GM20000 (cell line): ENCODE measurements at regions not wholly inside any gene's neighbourhood (a gene's known extent, or its start where the extent isn't known, plus 50 kb on each side); places are given as distances from the start of the nearest gene placed in this dataset.
"Not testable (repeated sequence)": the region's sequence is repeated elsewhere in the genome, so short reads cannot be mapped to it uniquely, and the experiment has no call there.

Experiments used
- DNase-seq: peaks from one replicate; pipeline ENCODE4 v3.0.0; 2012; ENCODE audit warnings: low spot score
- TF ChIP-seq, protein P1 (sequence below): IDR thresholded peaks from 2 replicates; pipeline ENCODE4 v1.5.1; 2012; ENCODE audit warnings: mild to moderate bottlenecking, control low read depth; ENCODE audit errors: extremely low read depth, missing control alignments

- no peak for DNase-seq
- TF ChIP-seq, protein P1, sequence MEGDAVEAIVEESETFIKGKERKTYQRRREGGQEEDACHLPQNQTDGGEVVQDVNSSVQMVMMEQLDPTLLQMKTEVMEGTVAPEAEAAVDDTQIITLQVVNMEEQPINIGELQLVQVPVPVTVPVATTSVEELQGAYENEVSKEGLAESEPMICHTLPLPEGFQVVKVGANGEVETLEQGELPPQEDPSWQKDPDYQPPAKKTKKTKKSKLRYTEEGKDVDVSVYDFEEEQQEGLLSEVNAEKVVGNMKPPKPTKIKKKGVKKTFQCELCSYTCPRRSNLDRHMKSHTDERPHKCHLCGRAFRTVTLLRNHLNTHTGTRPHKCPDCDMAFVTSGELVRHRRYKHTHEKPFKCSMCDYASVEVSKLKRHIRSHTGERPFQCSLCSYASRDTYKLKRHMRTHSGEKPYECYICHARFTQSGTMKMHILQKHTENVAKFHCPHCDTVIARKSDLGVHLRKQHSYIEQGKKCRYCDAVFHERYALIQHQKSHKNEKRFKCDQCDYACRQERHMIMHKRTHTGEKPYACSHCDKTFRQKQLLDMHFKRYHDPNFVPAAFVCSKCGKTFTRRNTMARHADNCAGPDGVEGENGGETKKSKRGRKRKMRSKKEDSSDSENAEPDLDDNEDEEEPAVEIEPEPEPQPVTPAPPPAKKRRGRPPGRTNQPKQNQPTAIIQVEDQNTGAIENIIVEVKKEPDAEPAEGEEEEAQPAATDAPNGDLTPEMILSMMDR, result no peak
Measured at GRCh38 chr4:54403700-54404453, 174.8 kb downstream of the PDGFRA start.

DNA sequence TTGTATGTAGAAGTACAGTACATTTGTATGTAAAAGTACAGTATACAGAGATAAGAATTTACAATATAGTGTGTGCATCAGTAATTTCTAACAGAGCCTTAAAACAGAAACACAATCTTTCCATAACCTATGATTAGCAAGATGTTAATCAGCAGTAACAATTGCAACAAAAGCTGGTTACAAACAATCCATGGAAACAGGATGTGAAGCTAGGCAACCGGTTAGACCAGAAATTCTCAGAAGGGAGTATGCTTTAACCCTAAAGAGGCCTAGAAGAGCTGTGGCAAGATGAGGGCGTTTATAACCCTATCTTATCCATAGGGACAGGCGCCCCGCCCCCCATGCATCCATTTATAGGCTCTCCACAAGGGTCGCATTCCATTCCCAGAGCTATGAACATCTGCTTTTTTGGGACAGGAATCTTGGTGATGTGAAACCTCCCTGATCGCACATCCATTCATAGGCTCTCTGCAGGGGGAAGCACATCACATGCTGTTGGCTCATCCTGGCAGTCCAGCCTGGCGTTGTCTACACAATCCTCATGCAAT is 180.3 kb downstream of the PDGFRA start:
- DNase-seq, result not testable (repeated sequence)

- no peak for DNase-seq
- TF ChIP-seq, protein P1, result no peak
Measured at GRCh38 chr4:54414545-54414944, 185.5 kb downstream of the PDGFRA start.

- DNase-seq, result no peak
- TF ChIP-seq, protein P1, result no peak
Measured at GRCh38 chr4:54417476-54417875, 188.4 kb downstream of the PDGFRA start.

DNA sequence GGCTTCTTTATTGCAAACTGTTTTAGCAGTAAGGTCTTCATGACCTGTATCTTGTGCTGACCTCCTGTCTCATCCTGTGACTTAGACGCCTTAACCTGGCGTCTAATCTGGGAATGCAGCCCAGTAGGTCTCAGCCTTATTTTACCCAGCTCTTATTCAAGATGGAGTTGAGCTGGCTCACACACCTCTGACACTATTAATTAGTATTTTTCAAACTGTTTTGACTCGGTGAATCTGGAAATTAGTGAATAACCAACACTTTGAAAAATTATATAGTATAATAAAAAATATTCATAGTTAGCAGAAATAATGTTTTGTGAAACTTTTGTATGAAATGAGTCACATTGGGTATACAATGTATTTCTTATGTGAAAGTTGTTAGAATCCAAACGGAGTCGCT is 189.4 kb downstream of the PDGFRA start:
- TF ChIP-seq, protein P1, result no peak
- DNase-seq, result no peak

GRCh38 chr4:54423066-54423465 is 194.0 kb downstream of the PDGFRA start:
- TF ChIP-seq, protein P1, result no peak
- no peak for DNase-seq

- TF ChIP-seq, protein P1, result no peak
- DNase-seq, result no peak
Measured at GRCh38 chr4:54427826-54428225, 198.7 kb downstream of the PDGFRA start.

- no peak for DNase-seq
- TF ChIP-seq, protein P1, result no peak
Measured at GRCh38 chr4:54428940-54429339, 199.8 kb downstream of the PDGFRA start.
